ENCODE measurements at regions not wholly inside any gene's neighbourhood (a gene's known extent, or its start where the extent isn't known, plus 50 kb on each side); places are given as distances from the start of the nearest gene placed in this dataset.

DNA sequence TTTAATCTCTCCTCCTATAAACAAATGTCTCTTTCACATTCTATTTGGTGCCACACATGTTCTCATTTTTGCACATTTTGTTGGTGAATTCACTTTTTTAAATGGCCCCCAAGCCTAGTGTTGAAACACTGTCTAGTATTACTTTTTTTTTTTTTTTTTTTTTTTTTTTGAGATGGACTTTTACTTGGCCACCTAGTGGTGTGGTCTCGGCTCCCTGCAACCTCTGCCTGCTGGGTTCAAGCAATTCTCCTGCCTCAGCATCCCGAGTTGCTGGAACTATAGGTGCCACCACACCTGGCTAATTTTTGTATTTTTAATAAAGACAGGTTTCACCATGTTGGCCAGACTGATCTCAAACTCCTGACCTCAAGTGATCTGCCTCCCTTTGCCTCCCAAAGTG, 273.8 kb upstream of the SLC14A2 start:
- TF ChIP-seq, protein P1, sequence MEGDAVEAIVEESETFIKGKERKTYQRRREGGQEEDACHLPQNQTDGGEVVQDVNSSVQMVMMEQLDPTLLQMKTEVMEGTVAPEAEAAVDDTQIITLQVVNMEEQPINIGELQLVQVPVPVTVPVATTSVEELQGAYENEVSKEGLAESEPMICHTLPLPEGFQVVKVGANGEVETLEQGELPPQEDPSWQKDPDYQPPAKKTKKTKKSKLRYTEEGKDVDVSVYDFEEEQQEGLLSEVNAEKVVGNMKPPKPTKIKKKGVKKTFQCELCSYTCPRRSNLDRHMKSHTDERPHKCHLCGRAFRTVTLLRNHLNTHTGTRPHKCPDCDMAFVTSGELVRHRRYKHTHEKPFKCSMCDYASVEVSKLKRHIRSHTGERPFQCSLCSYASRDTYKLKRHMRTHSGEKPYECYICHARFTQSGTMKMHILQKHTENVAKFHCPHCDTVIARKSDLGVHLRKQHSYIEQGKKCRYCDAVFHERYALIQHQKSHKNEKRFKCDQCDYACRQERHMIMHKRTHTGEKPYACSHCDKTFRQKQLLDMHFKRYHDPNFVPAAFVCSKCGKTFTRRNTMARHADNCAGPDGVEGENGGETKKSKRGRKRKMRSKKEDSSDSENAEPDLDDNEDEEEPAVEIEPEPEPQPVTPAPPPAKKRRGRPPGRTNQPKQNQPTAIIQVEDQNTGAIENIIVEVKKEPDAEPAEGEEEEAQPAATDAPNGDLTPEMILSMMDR (IDR thresholded peaks at IDR 0.05) = no peak
- TF ChIP-seq EP300 (IDR thresholded peaks at IDR 0.05; ENCODE audit: low read depth) (no peak), POLR2A (IDR thresholded peaks at IDR 0.05) (no peak)

Data from transverse colon (tissue), 3 donors.